WTC11 (cell line): ENCODE measurements at regions not wholly inside any gene's neighbourhood (a gene's known extent, or its start where the extent isn't known, plus 50 kb on each side); places are given as distances from the start of the nearest gene placed in this dataset.

Source experiments
- ATF2 ChIP-seq: sonication (generic); formaldehyde crosslinking; IDR thresholded peaks from 2 replicates; pipeline ENCODE4 v1.8.1; 2022; ENCODE audit warnings: low read depth, missing genetic modification reagents, borderline replicate concordance
- CREB1 ChIP-seq: sonication (generic); formaldehyde crosslinking; IDR thresholded peaks from 2 replicates; pipeline ENCODE4 v1.8.0; 2023; ENCODE audit warnings: mild to moderate bottlenecking, missing genetic modification reagents
- CTCF ChIP-seq: fragments of 200-600 bp; IDR thresholded peaks from 2 replicates; pipeline ENCODE4 v1.8.0; 2022; ENCODE audit warnings: antibody characterized with exemption
- GTF2I ChIP-seq: fragments of 250-450 bp; sonication (Bioruptor Pico); conservative IDR thresholded peaks from 2 replicates; pipeline ENCODE4 v1.4.0; 2021; ENCODE audit warnings: mild to moderate bottlenecking
- JUN ChIP-seq: sonication (generic); formaldehyde crosslinking; IDR thresholded peaks from 2 replicates; pipeline ENCODE4 v1.8.0; 2023; ENCODE audit warnings: mild to moderate bottlenecking, missing genetic modification reagents
- NFYB ChIP-seq: sonication (generic); formaldehyde crosslinking; conservative IDR thresholded peaks from 2 replicates; pipeline ENCODE4 v1.8.0; 2022; ENCODE audit warnings: low read depth, missing genetic modification reagents
- SP1 ChIP-seq: sonication (generic); formaldehyde crosslinking; conservative IDR thresholded peaks from 2 replicates; pipeline ENCODE4 v1.8.1; 2022; ENCODE audit warnings: missing genetic modification reagents
- TP53 ChIP-seq: sonication (generic); formaldehyde crosslinking; IDR thresholded peaks from 2 replicates; pipeline ENCODE4 v1.8.1; 2023; ENCODE audit warnings: mild to moderate bottlenecking, missing genetic modification reagents
- USF1 ChIP-seq: sonication (generic); formaldehyde crosslinking; IDR thresholded peaks from 2 replicates; pipeline ENCODE4 v1.8.0; 2022; ENCODE audit warnings: mild to moderate bottlenecking, missing genetic modification reagents
- USF2 ChIP-seq: sonication (generic); formaldehyde crosslinking; IDR thresholded peaks from 2 replicates; pipeline ENCODE4 v1.8.1; 2023; ENCODE audit warnings: mild to moderate bottlenecking, missing genetic modification reagents, moderate library complexity
- ZNF281 ChIP-seq: sonication (generic); formaldehyde crosslinking; IDR thresholded peaks from 2 replicates; pipeline ENCODE4 v1.8.0; 2023; ENCODE audit warnings: mild to moderate bottlenecking, missing genetic modification reagents
- ZSCAN18 ChIP-seq: fragments of 250-450 bp; sonication (Bioruptor Pico); IDR thresholded peaks from 2 replicates; pipeline ENCODE4 v2.1.2; 2022; ENCODE audit warnings: mild to moderate bottlenecking, moderate library complexity
- TF ChIP-seq, protein P1 (sequence below): sonication (generic); formaldehyde crosslinking; conservative IDR thresholded peaks from 2 replicates; pipeline ENCODE4 v1.8.1; 2022; ENCODE audit warnings: mild to moderate bottlenecking, missing genetic modification reagents
- TF ChIP-seq, protein P2 (sequence below): sonication (generic); formaldehyde crosslinking; IDR thresholded peaks from 2 replicates; pipeline ENCODE4 v1.8.0; 2022; ENCODE audit warnings: mild to moderate bottlenecking, missing genetic modification reagents

GRCh38 chr4:83201761-83202160 lies 82.8 kb downstream of the COQ2 start:
- TF ChIP-seq USF2 (no peak), CTCF (no peak), CREB1 (CRISPR knock-in tag) (no peak), GTF2I (CRISPR knock-in tag) (no peak), ZSCAN18 (CRISPR knock-in tag) (no peak), JUN (CRISPR knock-in tag) (no peak), USF1 (CRISPR knock-in tag) (no peak), ZNF281 (CRISPR knock-in tag) (no peak), SP1 (CRISPR knock-in tag) (no peak), TP53 (CRISPR knock-in tag) (no peak), ATF2 (CRISPR knock-in tag) (no peak), NFYB (CRISPR knock-in tag) (no peak)
- TF ChIP-seq, protein P1, sequence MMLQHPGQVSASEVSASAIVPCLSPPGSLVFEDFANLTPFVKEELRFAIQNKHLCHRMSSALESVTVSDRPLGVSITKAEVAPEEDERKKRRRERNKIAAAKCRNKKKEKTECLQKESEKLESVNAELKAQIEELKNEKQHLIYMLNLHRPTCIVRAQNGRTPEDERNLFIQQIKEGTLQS (CRISPR knock-in tag), result no peak
- TF ChIP-seq, protein P2, sequence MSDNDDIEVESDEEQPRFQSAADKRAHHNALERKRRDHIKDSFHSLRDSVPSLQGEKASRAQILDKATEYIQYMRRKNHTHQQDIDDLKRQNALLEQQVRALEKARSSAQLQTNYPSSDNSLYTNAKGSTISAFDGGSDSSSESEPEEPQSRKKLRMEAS (CRISPR knock-in tag), result no peak
